H1 (cell line): ENCODE measurements at regions not wholly inside any gene's neighbourhood (a gene's known extent, or its start where the extent isn't known, plus 50 kb on each side); places are given as distances from the start of the nearest gene placed in this dataset.

ENCODE experiments used
- BRCA1 ChIP-seq: IDR thresholded peaks from 2 replicates; pipeline ENCODE4 v1.6.1; 2012; ENCODE audit warnings: low read depth, low read length, improper control_type of control experiment
- CREB1 ChIP-seq: IDR thresholded peaks from 2 replicates; pipeline ENCODE4 v1.6.1; 2012; ENCODE audit warnings: inconsistent platforms
- EZH2 ChIP-seq: fragments of 200-600 bp; sonication (generic); IDR thresholded peaks from 2 replicates; pipeline ENCODE4 v1.7.1; 2012; ENCODE audit warnings: low read depth, mild to moderate bottlenecking, moderate library complexity, low read length, inconsistent platforms; ENCODE audit not compliant: severe bottlenecking
- POLR2A ChIP-seq, 2 experiments: IDR thresholded peaks; 1 replicate in 1 of 2; 2 replicates in 1 of 2; pipeline ENCODE4 v1.6.1; 2011; ENCODE audit warnings: low read depth in 2 of 2, low read length in 2 of 2, mild to moderate bottlenecking in 2 of 2; ENCODE audit errors: control extremely low read depth in 1 of 2
- RAD21 ChIP-seq, 2 experiments: IDR thresholded peaks in 1 of 2; conservative IDR thresholded peaks in 1 of 2; 2 replicates each; pipeline ENCODE4 v1.6.1; 2011; ENCODE audit warnings: low read depth in 2 of 2, low read length in 2 of 2, improper control_type of control experiment in 1 of 2, inconsistent platforms in 1 of 2, mild to moderate bottlenecking in 1 of 2, moderate library complexity in 1 of 2
- RFX5 ChIP-seq: IDR thresholded peaks from 2 replicates; pipeline ENCODE4 v1.6.1; 2011; ENCODE audit warnings: low read depth, low read length, improper control_type of control experiment, borderline replicate concordance
- YY1 ChIP-seq: IDR thresholded peaks from 2 replicates; pipeline ENCODE4 v1.6.1; 2011; ENCODE audit warnings: low read depth, mild to moderate bottlenecking, low read length
- TF ChIP-seq, protein P1 (sequence below), 3 experiments: IDR thresholded peaks; 1 replicate in 2 of 3; 2 replicates in 1 of 3; pipeline versions ENCODE4 v1.5.1 to v1.6.1; 2011; ENCODE audit warnings: low read length in 3 of 3, mild to moderate bottlenecking in 3 of 3, inconsistent platforms in 2 of 3, low read depth in 1 of 3, moderate library complexity in 1 of 3; ENCODE audit not compliant: insufficient read depth in 1 of 3; ENCODE audit errors: control extremely low read depth in 1 of 3

GRCh38 chr12:113638460-113638775 is 166.7 kb upstream of the LHX5 start:
- TF ChIP-seq YY1: no peak
- TF ChIP-seq EZH2: no peak
- TF ChIP-seq POLR2A (IDR thresholded peaks at IDR 0.05; ENCODE audit: control extremely low read depth in 1 of 2, low read depth in 2 of 2, low read length in 2 of 2): no peak
- no peak for TF ChIP-seq RFX5
- no peak for TF ChIP-seq RAD21 (IDR thresholded peaks at IDR 0.05 in 1 of 2, conservative IDR thresholded peaks at IDR 0.05 in 1 of 2; ENCODE audit: low read depth in 2 of 2, low read length in 2 of 2)
- no peak for TF ChIP-seq BRCA1
- TF ChIP-seq, protein P1, sequence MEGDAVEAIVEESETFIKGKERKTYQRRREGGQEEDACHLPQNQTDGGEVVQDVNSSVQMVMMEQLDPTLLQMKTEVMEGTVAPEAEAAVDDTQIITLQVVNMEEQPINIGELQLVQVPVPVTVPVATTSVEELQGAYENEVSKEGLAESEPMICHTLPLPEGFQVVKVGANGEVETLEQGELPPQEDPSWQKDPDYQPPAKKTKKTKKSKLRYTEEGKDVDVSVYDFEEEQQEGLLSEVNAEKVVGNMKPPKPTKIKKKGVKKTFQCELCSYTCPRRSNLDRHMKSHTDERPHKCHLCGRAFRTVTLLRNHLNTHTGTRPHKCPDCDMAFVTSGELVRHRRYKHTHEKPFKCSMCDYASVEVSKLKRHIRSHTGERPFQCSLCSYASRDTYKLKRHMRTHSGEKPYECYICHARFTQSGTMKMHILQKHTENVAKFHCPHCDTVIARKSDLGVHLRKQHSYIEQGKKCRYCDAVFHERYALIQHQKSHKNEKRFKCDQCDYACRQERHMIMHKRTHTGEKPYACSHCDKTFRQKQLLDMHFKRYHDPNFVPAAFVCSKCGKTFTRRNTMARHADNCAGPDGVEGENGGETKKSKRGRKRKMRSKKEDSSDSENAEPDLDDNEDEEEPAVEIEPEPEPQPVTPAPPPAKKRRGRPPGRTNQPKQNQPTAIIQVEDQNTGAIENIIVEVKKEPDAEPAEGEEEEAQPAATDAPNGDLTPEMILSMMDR (IDR thresholded peaks at IDR 0.05; ENCODE audit: control extremely low read depth in 1 of 3, insufficient read depth in 1 of 3, low read depth in 1 of 3, low read length in 3 of 3): no peak
- TF ChIP-seq CREB1: no peak
